Activated CD4-positive, alpha-beta T cell treated with anti-CD3 and anti-CD28 coated beads, Interleukin-2, amount 10 ng/mL, durations not matched to agents 24 days and 14 days (primary cell): ENCODE measurements at regions not wholly inside any gene's neighbourhood (a gene's known extent, or its start where the extent isn't known, plus 50 kb on each side); places are given as distances from the start of the nearest gene placed in this dataset.

ENCODE experiments used
- DNase-seq: peaks from one replicate; pipeline ENCODE4 v3.0.0; 2022
- H3K27ac Mint-ChIP-seq: one replicate; pipeline ENCODE4 v1.8.0; 2022; ENCODE audit warnings: mild to moderate bottlenecking, mixed read lengths
- H3K27me3 Mint-ChIP-seq: one replicate; pipeline ENCODE4 v1.8.0; 2022; ENCODE audit warnings: mixed read lengths
- H3K36me3 Mint-ChIP-seq: one replicate; pipeline ENCODE4 v1.8.0; 2022; ENCODE audit warnings: low read depth, mild to moderate bottlenecking, mixed read lengths
- H3K4me1 Mint-ChIP-seq: one replicate; pipeline ENCODE4 v1.8.0; 2021; ENCODE audit warnings: mixed read lengths
- H3K4me3 Mint-ChIP-seq: one replicate; pipeline ENCODE4 v1.8.0; 2022; ENCODE audit warnings: mild to moderate bottlenecking, moderate library complexity, mixed read lengths
- H3K9me3 Mint-ChIP-seq: one replicate; pipeline ENCODE4 v1.8.0; 2021; ENCODE audit warnings: mixed read lengths
- intact Hi-C: fragments of 100-400 bp; cut with micrococcal nuclease; formaldehyde crosslinking; loops from one replicate; pipeline ENCODE4 v1.15.1; 2023

DNA sequence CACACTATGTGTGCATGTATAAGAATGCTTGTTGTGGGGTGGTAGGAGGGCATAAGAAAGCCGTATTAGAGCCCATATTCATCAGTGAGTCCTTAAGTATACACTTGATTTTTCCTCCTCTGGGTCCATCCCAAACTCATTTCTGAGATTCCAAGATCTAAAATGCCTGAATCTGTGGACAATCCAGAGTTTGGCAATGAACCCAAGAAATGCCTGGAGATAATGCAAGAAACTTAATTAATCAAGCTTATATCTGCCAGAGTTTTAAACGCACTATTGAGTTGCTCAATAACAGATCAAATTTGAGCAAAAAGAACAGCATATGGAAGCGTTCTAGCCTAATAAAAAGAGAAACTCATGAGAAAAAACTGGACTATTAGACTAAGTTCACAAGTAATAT lies 143.4 kb upstream of the NAV3 start:
- Mint-ChIP-seq H3K4me1 (no peaks in the 10 kb centered on the region), H3K36me3 (no peaks in the 10 kb centered on the region), H3K27me3 (no peaks in the 10 kb centered on the region), H3K9me3 (no peaks in the 10 kb centered on the region), H3K27ac (no peak overlapping the region), H3K4me3 (no peak overlapping the region)
- intact Hi-C loops: no loop called here
- DNase-seq: no peak

- Mint-ChIP-seq H3K27me3 (no peaks in the 10 kb centered on the region), H3K4me1 (no peaks in the 10 kb centered on the region), H3K9me3 (no peaks in the 10 kb centered on the region), H3K36me3 (no peaks in the 10 kb centered on the region), H3K27ac (no peak overlapping the region), H3K4me3 (no peak overlapping the region)
- DNase-seq: no peak
- intact Hi-C loops: no loop called here
Measured at GRCh38 chr12:77686760-77687159, 143.9 kb upstream of the NAV3 start.

DNA sequence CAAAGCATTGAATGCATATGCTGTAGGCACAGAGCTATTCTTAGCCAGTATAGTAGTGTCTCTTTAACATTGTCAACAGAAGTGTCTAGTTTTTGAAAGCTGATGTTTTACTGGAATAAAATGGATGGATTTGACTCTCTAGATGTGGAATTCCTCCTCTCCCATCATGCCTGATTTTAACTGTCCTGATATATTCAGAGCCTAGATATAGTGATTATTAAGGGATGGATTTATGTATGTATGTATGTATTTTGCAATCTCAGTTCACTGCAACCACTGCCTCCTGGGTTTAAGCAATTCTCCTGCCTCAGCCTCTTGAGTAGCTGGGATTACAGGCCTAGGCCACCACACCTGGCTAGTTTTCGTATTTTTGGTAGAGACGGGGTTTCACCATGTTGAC lies 144.8 kb upstream of the NAV3 start:
- Mint-ChIP-seq H3K9me3 (no peaks in the 10 kb centered on the region), H3K27ac (no peak overlapping the region), H3K36me3 (no peaks in the 10 kb centered on the region), H3K27me3 (no peaks in the 10 kb centered on the region), H3K4me3 (no peak overlapping the region), H3K4me1 (no peaks in the 10 kb centered on the region)
- intact Hi-C loops: no loop called here
- DNase-seq: no peak

DNA sequence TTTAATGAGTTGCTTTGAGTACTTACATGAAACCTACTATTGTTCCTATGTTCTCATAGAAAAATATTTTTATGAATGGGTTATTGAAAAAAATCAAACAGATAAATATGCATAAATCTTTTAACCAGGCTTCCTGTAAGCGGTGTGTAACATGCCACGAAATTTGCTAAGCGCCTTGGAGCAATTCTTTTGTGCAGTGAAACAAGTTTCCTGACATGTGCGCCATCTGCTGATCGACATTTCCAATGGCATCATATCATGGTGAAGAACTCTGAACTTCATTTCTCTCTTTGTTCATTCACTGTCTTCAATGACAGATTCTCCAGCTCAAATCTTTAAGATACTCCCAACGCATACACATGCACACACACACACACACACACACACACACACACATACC lies 145.6 kb upstream of the NAV3 start:
- no peak overlapping the region for H3K27ac Mint-ChIP-seq
- no peak overlapping the region for H3K4me3 Mint-ChIP-seq
- no peaks in the 10 kb centered on the region for H3K36me3 Mint-ChIP-seq
- H3K27me3 Mint-ChIP-seq: no peaks in the 10 kb centered on the region
- no peaks in the 10 kb centered on the region for H3K4me1 Mint-ChIP-seq
- intact Hi-C loops: no loop called here
- no peaks in the 10 kb centered on the region for H3K9me3 Mint-ChIP-seq
- DNase-seq: no peak

DNA sequence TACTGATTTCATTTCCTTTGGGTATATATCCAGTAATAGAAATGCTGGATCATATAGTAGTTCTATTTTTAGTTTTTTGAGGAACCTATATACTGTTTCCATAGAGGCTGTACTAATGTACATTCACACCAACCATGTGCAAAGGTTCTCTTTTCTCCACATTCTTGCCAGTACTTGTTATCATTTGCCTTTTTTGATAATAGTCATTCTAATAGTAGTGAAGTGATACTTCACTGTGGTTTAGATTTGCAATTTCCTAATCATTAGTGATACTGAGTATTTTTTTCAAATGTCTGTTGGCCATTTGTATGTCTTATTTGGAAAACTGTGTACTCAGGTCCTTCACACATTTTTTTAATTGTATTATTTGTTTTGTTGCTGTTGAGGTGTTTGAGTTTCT lies 148.2 kb upstream of the NAV3 start:
- Mint-ChIP-seq H3K4me3 (no peak overlapping the region), H3K36me3 (no peaks in the 10 kb centered on the region), H3K27ac (no peak overlapping the region), H3K27me3 (no peaks in the 10 kb centered on the region), H3K4me1 (no peaks in the 10 kb centered on the region), H3K9me3 (no peaks in the 10 kb centered on the region)
- intact Hi-C loops: no loop called here
- DNase-seq: no peak

DNA sequence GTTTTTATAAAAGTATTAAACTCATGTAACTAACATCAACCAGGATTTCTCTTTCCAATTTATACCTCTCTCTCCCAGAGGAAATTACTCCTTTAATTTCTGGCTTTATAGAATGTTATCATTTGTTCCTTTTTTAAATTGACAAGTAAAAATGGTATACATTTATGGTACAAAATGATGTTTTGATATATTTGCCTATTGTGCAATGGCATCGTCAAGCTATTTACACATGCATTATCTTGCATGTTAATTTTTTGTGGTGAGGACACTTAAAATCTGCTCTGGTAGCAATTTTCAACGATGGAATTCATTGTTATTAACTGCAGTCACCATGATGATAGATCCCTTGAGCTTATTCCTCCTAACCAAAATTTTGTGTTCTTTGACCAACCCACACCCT lies 149.0 kb upstream of the NAV3 start:
- Mint-ChIP-seq H3K4me1 (no peaks in the 10 kb centered on the region), H3K4me3 (no peak overlapping the region), H3K27ac (no peak overlapping the region), H3K27me3 (no peaks in the 10 kb centered on the region), H3K9me3 (no peaks in the 10 kb centered on the region), H3K36me3 (no peaks in the 10 kb centered on the region)
- DNase-seq: no peak
- intact Hi-C loops: no loop called here

GRCh38 chr12:77679686-77680085 lies 151.0 kb upstream of the NAV3 start:
- H3K4me3 Mint-ChIP-seq: no peak overlapping the region
- H3K27ac Mint-ChIP-seq: no peak overlapping the region
- no peaks in the 10 kb centered on the region for H3K4me1 Mint-ChIP-seq
- no peaks in the 10 kb centered on the region for H3K9me3 Mint-ChIP-seq
- no peaks in the 10 kb centered on the region for H3K27me3 Mint-ChIP-seq
- intact Hi-C loops: no loop called here
- DNase-seq: no peak
- no peaks in the 10 kb centered on the region for H3K36me3 Mint-ChIP-seq

GRCh38 chr12:77678621-77679020 lies 152.1 kb upstream of the NAV3 start:
- Mint-ChIP-seq H3K36me3 (no peaks in the 10 kb centered on the region), H3K9me3 (no peaks in the 10 kb centered on the region), H3K27me3 (no peaks in the 10 kb centered on the region), H3K4me3 (no peak overlapping the region), H3K27ac (no peak overlapping the region), H3K4me1 (no peaks in the 10 kb centered on the region)
- intact Hi-C loops: no loop called here
- DNase-seq: no peak

- H3K27me3 Mint-ChIP-seq: no peaks in the 10 kb centered on the region
- no peaks in the 10 kb centered on the region for H3K4me1 Mint-ChIP-seq
- no peak for DNase-seq
- intact Hi-C loops: no loop called here
- H3K36me3 Mint-ChIP-seq: no peaks in the 10 kb centered on the region
- no peak overlapping the region for H3K4me3 Mint-ChIP-seq
- H3K27ac Mint-ChIP-seq: no peak overlapping the region
- H3K9me3 Mint-ChIP-seq: no peaks in the 10 kb centered on the region
Measured at GRCh38 chr12:77667101-77667500, 163.6 kb upstream of the NAV3 start.

- Mint-ChIP-seq H3K4me3 (no peak overlapping the region), H3K27ac (no peak overlapping the region), H3K27me3 (no peaks in the 10 kb centered on the region), H3K9me3 (no peaks in the 10 kb centered on the region), H3K36me3 (no peaks in the 10 kb centered on the region), H3K4me1 (no peaks in the 10 kb centered on the region)
- no peak for DNase-seq
- intact Hi-C loops: no loop called here
Measured at GRCh38 chr12:77648716-77649115, 182.0 kb upstream of the NAV3 start.

- H3K27me3 Mint-ChIP-seq: no peaks in the 10 kb centered on the region
- H3K36me3 Mint-ChIP-seq: no peaks in the 10 kb centered on the region
- no peaks in the 10 kb centered on the region for H3K4me1 Mint-ChIP-seq
- intact Hi-C loops: no loop called here
- no peak overlapping the region for H3K27ac Mint-ChIP-seq
- H3K4me3 Mint-ChIP-seq: no peak overlapping the region
- DNase-seq: no peak
- H3K9me3 Mint-ChIP-seq: no peaks in the 10 kb centered on the region
Measured at GRCh38 chr12:77645966-77646598, 184.6 kb upstream of the NAV3 start.

DNA sequence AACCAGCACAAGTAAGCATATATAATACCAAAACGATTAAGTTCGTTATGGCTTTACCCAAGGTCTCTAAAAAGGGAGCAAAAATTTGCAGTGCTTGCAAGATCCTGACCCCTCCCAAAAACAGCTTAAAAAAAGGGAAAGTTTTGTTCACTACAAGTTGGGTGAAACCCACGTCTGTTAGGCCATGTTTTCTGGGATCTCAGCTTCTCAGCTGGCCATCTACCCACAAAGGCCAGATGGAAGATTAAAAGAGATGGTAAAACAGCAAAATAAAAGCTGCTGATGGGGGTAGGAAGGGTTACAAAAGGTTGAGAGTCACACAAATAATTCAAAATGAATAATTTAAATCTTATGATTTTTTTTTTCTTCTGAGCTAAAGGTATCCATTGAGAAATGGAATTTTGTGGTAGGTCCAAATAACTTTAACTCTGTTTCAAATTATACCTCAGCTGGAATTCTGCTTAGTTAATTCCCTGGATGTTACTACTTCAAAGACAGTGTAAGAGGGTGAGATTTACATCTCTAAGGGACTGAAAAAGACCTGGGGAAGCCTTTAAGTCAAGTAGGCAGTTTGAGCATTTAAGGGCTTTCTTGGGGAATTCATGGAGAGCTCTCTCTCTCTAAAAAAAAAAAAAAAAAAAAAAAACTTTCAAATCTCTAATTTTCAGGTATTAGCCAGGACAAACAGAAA lies 185.6 kb upstream of the NAV3 start:
- DNase-seq: no peak
- Mint-ChIP-seq H3K27me3 (no peaks in the 10 kb centered on the region), H3K36me3 (no peaks in the 10 kb centered on the region), H3K4me3 (no peak overlapping the region), H3K9me3 (no peaks in the 10 kb centered on the region), H3K4me1 (no peaks in the 10 kb centered on the region), H3K27ac (no peak overlapping the region)
- intact Hi-C loops: no loop called here

DNA sequence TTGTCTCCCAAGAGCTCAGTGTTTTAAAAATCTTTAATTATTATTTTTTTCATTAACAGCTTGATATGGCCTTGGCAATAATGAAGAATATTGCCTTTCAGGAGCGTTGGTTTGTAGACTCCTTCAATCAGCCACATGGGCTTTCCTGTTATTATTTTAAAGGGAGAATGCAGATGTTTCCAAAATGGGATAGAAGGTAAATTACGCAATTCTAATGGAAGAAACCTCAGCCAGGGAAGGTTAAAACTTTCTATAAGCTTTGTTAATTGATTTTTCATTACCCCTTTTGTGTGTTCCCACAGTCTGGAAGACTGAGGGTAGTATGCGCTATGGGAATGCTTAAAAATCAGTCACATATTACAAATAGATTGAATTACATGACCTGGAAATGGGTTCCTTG lies 188.4 kb upstream of the NAV3 start:
- no peaks in the 10 kb centered on the region for H3K4me1 Mint-ChIP-seq
- H3K9me3 Mint-ChIP-seq: no peaks in the 10 kb centered on the region
- H3K4me3 Mint-ChIP-seq: no peak overlapping the region
- H3K27ac Mint-ChIP-seq: no peak overlapping the region
- no peak for DNase-seq
- no peaks in the 10 kb centered on the region for H3K27me3 Mint-ChIP-seq
- H3K36me3 Mint-ChIP-seq: no peaks in the 10 kb centered on the region
- intact Hi-C loops: no loop called here

DNA sequence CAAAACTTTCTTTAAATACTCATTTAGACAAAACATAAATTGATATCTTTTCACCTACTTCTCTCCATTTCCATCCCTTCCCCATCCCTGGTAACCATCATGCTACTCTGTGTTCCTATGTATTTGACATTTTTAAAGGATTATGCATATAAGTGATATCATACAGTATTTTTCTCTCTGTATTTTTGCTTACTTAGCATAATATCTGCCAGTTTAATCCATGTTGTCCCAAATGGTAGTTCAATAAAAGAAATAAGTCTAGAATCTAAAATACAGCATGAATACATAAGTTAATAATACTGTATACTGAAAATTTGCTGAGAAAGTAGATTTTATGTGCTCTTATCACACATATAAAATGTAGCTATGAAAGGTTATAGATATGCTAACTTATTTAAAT lies 190.3 kb upstream of the NAV3 start:
- Mint-ChIP-seq H3K4me3 (no peak overlapping the region), H3K36me3 (no peaks in the 10 kb centered on the region), H3K27me3 (no peaks in the 10 kb centered on the region), H3K9me3 (no peaks in the 10 kb centered on the region), H3K4me1 (no peaks in the 10 kb centered on the region), H3K27ac (no peak overlapping the region)
- no peak for DNase-seq
- intact Hi-C loops: no loop called here

- H3K9me3 Mint-ChIP-seq: no peaks in the 10 kb centered on the region
- no peak for DNase-seq
- H3K27ac Mint-ChIP-seq: no peak overlapping the region
- intact Hi-C loops: no loop called here
- no peak overlapping the region for H3K4me3 Mint-ChIP-seq
- no peaks in the 10 kb centered on the region for H3K4me1 Mint-ChIP-seq
- H3K27me3 Mint-ChIP-seq: no peaks in the 10 kb centered on the region
- H3K36me3 Mint-ChIP-seq: no peaks in the 10 kb centered on the region
Measured at GRCh38 chr12:77630790-77631445, 199.8 kb upstream of the NAV3 start.
